GM13976 (cell line): ENCODE measurements at regions not wholly inside any gene's neighbourhood (a gene's known extent, or its start where the extent isn't known, plus 50 kb on each side); places are given as distances from the start of the nearest gene placed in this dataset.

Experiments used
- DNase-seq: peaks from one replicate; pipeline ENCODE4 v3.0.0; 2012; ENCODE audit warnings: low spot score
- in situ Hi-C: fragments of 300-500 bp; cut with MboI; formaldehyde crosslinking; loops from one replicate; pipeline ENCODE4 v1.12.0; 2022; ENCODE audit warnings: low sequenced_read_pairs, mixed read lengths, inconsistent platforms; ENCODE audit not compliant: unreplicated experiment
- TF ChIP-seq, protein P1 (sequence below): IDR thresholded peaks from 2 replicates; pipeline ENCODE4 v1.5.1; 2012; ENCODE audit warnings: borderline replicate concordance, mild to moderate bottlenecking; ENCODE audit not compliant: insufficient read depth; ENCODE audit errors: extremely low read depth, missing control alignments, control extremely low read depth

DNA sequence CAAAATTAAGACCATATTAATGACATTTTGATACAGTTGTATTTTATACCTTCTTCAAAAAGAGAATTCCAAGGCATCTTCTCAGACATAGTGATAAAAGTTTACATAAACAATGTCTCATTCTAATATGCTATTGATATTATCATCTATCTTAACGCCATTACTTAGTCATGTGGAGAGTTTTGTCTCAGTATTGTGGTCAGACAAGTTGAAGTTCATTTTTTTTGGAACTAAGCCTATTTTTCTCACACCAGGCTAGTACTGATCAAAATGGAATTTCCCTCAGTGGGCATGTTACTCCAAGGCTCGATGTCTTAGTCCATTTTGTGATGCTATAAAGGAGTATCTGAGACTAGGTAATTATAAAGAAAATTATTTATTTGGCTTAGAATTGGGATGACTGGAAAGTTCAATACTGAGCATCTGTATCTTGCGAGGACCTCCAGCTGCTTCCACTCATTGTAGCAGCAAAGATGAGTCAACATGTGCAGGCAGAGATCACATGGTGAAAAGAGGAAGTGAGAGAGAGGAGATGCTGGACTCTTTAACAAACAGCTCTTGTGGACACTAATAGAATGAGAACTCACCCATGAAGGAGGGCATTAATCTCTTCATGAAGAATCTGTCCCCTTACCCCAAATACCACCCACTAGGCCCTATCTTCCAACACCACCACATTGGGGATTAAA, 825.5 kb upstream of the MANEA start:
- TF ChIP-seq, protein P1, sequence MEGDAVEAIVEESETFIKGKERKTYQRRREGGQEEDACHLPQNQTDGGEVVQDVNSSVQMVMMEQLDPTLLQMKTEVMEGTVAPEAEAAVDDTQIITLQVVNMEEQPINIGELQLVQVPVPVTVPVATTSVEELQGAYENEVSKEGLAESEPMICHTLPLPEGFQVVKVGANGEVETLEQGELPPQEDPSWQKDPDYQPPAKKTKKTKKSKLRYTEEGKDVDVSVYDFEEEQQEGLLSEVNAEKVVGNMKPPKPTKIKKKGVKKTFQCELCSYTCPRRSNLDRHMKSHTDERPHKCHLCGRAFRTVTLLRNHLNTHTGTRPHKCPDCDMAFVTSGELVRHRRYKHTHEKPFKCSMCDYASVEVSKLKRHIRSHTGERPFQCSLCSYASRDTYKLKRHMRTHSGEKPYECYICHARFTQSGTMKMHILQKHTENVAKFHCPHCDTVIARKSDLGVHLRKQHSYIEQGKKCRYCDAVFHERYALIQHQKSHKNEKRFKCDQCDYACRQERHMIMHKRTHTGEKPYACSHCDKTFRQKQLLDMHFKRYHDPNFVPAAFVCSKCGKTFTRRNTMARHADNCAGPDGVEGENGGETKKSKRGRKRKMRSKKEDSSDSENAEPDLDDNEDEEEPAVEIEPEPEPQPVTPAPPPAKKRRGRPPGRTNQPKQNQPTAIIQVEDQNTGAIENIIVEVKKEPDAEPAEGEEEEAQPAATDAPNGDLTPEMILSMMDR = no peak
- peak; percentile 28 for DNase-seq
- in situ Hi-C loops = no loop called here

DNA sequence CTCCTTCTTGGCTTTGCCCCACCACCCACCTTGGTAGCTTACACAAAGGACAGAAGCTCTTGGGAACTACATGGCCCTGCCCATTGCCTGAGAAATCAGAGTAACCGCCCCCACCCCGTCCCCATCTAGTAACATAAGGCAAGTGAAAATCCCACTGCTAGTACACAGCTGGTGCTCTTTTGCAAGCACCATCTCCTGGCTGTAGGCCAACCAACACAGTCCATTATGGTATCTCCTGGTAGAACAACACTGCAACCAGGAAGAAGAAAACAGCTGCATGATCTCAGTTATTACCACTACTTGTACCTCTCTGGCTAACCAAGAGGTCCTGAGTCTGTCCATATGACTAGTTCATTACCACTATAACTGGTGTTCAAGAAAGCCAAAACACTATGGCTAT, 841.1 kb upstream of the MANEA start:
- TF ChIP-seq, protein P1 = no peak
- DNase-seq = no peak
- in situ Hi-C loops = no loop called here

DNA sequence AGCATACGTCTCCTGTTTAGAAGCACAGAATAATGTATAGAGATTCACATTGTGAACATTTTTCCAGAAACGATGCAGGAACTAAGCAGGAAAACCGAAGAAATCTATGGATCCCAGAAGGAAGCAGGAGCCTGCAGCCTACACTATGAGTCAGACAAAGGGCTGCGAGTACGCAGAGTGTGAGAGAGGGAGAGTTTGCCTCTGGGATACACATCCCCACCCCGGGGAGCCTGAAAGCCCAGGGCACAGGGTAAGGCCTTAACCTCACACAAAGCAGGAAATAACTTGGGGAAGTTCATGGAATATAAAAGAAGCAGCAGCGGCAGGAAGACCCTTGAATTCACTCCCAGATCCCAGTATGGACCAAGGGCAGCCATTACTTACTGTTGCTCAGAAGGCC, 842.1 kb upstream of the MANEA start:
- in situ Hi-C loops = no loop called here
- TF ChIP-seq, protein P1 = no peak
- DNase-seq = no peak

DNA sequence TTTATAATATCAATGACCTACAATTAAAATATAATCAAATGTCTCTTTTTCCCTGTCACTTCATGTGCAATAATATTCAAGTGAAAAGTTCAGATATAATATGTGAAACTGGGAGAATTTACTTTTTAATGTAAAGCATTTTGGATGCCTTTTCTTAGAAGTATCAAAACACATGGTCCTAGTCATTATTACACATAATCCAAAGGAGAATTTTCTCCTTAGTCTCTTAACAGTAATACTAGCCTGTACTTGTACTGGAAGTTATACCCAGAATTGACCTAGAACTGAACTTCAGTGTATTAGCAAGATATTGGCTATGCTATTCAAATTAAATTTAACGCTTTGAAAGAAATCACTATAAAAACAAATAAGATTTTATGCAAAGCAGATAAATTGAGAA, 842.6 kb upstream of the MANEA start:
- DNase-seq = no peak
- in situ Hi-C loops = no loop called here
- TF ChIP-seq, protein P1 = no peak

DNA sequence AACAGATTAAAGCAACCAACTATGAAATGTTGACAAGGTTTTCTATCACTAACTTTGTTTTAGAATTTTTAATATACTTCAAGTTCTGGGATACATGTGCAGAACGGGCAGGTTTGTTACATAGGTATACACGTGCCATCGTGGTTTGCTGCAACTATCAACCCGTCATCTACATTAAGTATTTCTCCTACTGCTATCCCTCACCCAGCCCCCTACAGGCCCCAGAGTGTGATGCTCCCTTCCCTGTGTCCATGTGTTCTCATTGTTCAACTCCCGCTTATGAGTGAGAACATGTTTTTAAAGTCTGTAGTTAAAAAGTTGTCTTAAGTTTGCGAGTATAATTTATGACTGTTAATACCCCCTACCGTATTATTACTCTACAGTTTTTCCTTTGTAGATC, 844.3 kb upstream of the MANEA start:
- TF ChIP-seq, protein P1 = no peak
- in situ Hi-C loops = no loop called here
- DNase-seq = no peak

DNA sequence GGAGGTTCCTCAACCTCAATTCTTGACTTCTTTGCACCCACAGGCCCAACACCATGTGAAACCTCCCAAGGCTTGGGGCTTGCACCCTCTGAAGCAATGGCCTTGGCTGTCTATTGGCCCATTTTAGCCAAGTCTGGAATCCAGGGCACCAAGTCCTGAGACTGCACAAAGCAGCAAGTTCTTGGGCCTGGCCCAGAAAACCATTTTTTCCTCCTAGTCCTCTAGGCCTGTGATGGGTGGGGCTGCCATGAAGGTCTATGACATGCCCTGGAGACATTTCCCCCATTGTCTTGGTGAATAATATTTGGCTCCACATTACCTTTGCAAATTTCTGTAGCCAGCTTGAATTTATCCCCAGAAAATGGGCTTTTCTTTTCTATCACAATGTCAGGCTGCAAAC, 849.6 kb upstream of the MANEA start:
- DNase-seq = no peak
- in situ Hi-C loops = no loop called here
- TF ChIP-seq, protein P1 = no peak
